ENCODE measurements at regions not wholly inside any gene's neighbourhood (a gene's known extent, or its start where the extent isn't known, plus 50 kb on each side); places are given as distances from the start of the nearest gene placed in this dataset.

- no peak for DNase-seq
These were observed 56.5 kb upstream of the RAI14 start for GRCh38 chr5:34599471-34600117.

DNA sequence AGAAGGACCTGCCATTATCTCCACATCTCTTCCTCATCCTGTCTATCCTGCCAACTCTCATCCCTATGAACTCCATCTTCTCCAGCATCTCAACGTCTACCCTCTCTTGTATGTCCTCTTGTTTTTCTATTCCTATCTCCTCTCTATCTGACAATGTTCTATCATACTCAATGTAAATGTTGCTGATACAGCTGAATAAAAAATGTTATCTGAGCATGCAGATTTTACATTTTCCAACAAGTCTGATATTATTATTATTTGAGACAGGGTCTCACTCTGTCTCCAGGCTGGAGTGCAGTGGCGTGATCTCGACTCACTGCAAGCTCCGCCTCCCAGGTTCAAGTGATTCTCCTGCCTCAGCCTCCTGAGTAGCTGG, 56.0 kb upstream of the RAI14 start:
- no peak for DNase-seq

DNA sequence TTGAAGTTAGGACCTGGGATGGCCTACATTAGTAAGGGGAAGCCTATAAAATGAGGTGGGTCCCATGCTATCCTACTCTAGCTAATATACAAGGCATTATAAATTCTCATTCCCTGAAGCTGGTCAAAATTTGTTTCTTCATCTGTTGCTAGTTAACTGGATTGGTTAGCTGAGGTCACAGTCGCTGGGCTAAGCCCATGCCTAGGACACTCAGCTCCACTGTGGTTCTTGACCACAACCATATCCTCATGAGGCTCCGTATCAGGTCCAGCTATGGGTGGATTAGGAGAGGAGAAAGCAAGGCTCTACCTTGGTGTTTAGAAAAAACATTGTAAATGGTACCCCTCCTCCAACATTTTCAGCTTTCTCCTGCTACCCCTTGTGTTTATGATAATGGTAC, 52.8 kb upstream of the RAI14 start:
- no peak for DNase-seq

DNA sequence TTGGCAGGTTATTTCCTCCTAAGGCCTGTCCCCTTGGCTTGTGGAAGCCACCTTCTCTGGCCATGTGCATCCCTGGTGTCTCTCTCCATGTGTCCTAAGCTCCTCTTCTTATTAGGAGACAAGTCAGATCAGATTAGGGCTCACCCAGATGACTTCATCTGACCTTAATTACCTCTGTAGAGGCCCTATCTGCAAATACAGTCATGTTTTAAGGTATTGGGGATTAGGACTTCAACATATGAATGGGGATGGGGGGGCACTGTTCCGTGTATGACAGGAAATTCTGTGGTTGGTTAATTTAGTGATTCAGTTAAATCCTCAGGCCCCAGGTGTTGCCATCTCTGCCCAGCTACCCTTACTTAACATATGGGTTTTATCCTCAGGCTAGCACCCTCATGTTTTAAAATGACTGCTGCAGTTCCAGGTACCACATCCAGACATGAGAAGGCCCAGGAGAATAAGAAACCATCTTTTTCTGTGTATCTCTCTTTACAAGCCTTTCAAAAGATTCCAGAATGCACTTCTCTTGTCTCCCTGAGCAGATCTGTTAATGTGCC, 51.9 kb upstream of the RAI14 start:
- no peak for DNase-seq

DNA sequence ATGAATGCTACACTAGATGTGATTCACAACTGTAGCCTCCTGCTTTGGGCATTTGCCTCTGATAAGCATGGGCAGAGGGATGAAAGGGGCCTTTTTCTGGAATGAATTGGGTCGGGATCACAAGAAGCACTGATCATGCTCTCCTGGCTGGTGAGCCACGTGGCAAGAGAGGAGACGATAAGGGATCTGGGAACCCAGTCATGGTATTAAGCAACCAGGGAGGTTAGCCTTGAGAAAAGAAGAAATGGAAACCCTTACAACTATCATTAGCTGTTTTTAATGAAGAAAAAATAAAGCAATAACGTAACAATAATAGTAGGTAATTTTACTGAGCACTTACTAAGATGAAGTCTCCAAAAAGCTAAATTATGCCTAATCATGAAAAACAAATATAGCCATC, 50.0 kb upstream of the RAI14 start:
- no peak for DNase-seq
